ENCODE measurements at regions not wholly inside any gene's neighbourhood (a gene's known extent, or its start where the extent isn't known, plus 50 kb on each side); places are given as distances from the start of the nearest gene placed in this dataset.

DNA sequence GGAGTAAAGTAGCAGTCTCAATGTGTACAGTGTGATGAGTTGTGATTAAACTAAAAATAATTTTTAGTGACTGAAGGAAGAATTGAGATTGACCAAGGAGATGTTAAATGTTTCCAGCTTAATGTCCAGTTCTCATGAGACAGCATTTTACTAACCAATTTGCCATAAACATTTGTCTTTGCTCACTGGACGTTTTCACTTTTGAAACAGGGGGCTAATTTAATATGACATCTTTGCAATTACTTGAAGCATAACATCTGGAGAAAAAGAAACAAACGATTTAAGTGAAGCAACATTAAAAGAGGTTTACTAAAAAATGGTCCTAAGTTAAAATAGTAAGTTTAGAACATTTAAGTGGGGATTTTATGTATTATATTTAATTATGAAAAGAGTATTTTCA is 443.8 kb downstream of the BCKDHB start:
- H3K9me3 ChIP-seq (ENCODE audit: low read length) = no peaks in the 10 kb centered on the region
- H3K4me1 ChIP-seq (ENCODE audit: insufficient read depth, low read length, severe bottlenecking) = no peaks in the 10 kb centered on the region
- H3K36me3 ChIP-seq (ENCODE audit: insufficient read depth, low read length) = no peaks in the 10 kb centered on the region
- no peak overlapping the region for H3K4me2 ChIP-seq (ENCODE audit: low read length)
- no peak overlapping the region for H3K9ac ChIP-seq (ENCODE audit: low read length)
- no peak overlapping the region for H3K4me3 ChIP-seq (ENCODE audit: low read depth, low read length, poor library complexity, severe bottlenecking)
- TF ChIP-seq, protein P1, sequence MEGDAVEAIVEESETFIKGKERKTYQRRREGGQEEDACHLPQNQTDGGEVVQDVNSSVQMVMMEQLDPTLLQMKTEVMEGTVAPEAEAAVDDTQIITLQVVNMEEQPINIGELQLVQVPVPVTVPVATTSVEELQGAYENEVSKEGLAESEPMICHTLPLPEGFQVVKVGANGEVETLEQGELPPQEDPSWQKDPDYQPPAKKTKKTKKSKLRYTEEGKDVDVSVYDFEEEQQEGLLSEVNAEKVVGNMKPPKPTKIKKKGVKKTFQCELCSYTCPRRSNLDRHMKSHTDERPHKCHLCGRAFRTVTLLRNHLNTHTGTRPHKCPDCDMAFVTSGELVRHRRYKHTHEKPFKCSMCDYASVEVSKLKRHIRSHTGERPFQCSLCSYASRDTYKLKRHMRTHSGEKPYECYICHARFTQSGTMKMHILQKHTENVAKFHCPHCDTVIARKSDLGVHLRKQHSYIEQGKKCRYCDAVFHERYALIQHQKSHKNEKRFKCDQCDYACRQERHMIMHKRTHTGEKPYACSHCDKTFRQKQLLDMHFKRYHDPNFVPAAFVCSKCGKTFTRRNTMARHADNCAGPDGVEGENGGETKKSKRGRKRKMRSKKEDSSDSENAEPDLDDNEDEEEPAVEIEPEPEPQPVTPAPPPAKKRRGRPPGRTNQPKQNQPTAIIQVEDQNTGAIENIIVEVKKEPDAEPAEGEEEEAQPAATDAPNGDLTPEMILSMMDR (IDR thresholded peaks at IDR 0.05; ENCODE audit: low read length) = no peak
- no peak for TF ChIP-seq EZH2 (IDR thresholded peaks at IDR 0.05; ENCODE audit: borderline replicate concordance, low read length)
- H3K9me2 ChIP-seq (ENCODE audit: low read depth, low read length) = no peaks in the 10 kb centered on the region
- no peaks in the 10 kb centered on the region for H4K20me1 ChIP-seq (ENCODE audit: insufficient read depth, low read length)
- no peaks in the 10 kb centered on the region for H3K79me2 ChIP-seq (ENCODE audit: insufficient read depth, low read length)
- no peaks in the 10 kb centered on the region for H3K27me3 ChIP-seq (ENCODE audit: insufficient read depth, low read length)
- H3F3A ChIP-seq (ENCODE audit: insufficient read depth, low read length) = no peaks in the 10 kb centered on the region
- no peak overlapping the region for H2AFZ ChIP-seq (ENCODE audit: low read length)
- no peak overlapping the region for H3K27ac ChIP-seq (ENCODE audit: low read depth, low read length, poor library complexity, severe bottlenecking)

DNA sequence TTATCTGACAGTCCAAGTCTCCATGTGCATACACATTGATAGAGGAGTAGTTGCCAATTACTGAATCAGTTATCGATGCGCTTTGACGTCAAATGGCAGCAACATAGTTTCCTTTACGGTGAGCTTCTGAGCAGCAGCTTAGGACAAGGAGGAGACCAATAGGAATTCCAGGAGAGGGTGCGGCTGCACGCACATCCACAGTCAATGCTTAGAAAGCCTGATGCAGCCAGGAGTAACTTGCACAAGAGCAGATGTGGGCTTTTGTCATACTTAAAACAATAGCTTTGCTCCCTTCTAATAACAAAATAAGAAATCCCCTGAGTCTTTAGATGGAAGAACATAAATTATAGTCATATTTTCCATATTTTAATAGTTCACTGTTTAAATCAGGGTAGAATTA is 442.1 kb downstream of the BCKDHB start:
- no peaks in the 10 kb centered on the region for H3K36me3 ChIP-seq (ENCODE audit: insufficient read depth, low read length)
- H3K9ac ChIP-seq (ENCODE audit: low read length) = no peak overlapping the region
- H3K9me3 ChIP-seq (ENCODE audit: low read length) = no peaks in the 10 kb centered on the region
- no peaks in the 10 kb centered on the region for H4K20me1 ChIP-seq (ENCODE audit: insufficient read depth, low read length)
- H2AFZ ChIP-seq (ENCODE audit: low read length) = no peak overlapping the region
- no peaks in the 10 kb centered on the region for H3F3A ChIP-seq (ENCODE audit: insufficient read depth, low read length)
- no peaks in the 10 kb centered on the region for H3K4me1 ChIP-seq (ENCODE audit: insufficient read depth, low read length, severe bottlenecking)
- TF ChIP-seq, protein P1 (IDR thresholded peaks at IDR 0.05; ENCODE audit: low read length) = no peak
- TF ChIP-seq EZH2 (IDR thresholded peaks at IDR 0.05; ENCODE audit: borderline replicate concordance, low read length) = no peak
- H3K27me3 ChIP-seq (ENCODE audit: insufficient read depth, low read length) = no peaks in the 10 kb centered on the region
- H3K4me3 ChIP-seq (ENCODE audit: low read depth, low read length, poor library complexity, severe bottlenecking) = no peak overlapping the region
- H3K9me2 ChIP-seq (ENCODE audit: low read depth, low read length) = no peaks in the 10 kb centered on the region
- no peak overlapping the region for H3K4me2 ChIP-seq (ENCODE audit: low read length)
- H3K27ac ChIP-seq (ENCODE audit: low read depth, low read length, poor library complexity, severe bottlenecking) = no peak overlapping the region
- H3K79me2 ChIP-seq (ENCODE audit: insufficient read depth, low read length) = no peaks in the 10 kb centered on the region

DNA sequence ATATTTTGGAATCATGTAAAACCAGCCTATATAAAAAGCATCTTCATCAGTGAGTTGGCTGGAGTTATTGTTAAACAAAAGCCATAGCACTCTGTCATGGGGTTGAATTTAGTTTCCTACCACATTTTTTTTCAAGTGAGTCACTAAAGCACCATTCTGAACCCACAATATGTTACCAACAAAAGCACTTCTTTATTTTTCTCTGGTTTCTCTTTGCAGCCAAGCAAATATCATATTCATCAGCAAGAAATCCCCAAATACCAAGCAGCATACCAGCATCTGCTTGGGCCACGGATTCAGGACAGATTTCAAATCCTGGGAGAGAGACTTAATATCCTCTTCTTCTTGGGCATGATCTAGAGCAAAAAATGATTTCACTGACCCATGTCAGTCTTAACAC is 441.4 kb downstream of the BCKDHB start:
- H3K9me2 ChIP-seq (ENCODE audit: low read depth, low read length) = no peaks in the 10 kb centered on the region
- no peaks in the 10 kb centered on the region for H3K9me3 ChIP-seq (ENCODE audit: low read length)
- no peak overlapping the region for H2AFZ ChIP-seq (ENCODE audit: low read length)
- no peaks in the 10 kb centered on the region for H3K27me3 ChIP-seq (ENCODE audit: insufficient read depth, low read length)
- no peak overlapping the region for H3K27ac ChIP-seq (ENCODE audit: low read depth, low read length, poor library complexity, severe bottlenecking)
- H3K4me3 ChIP-seq (ENCODE audit: low read depth, low read length, poor library complexity, severe bottlenecking) = no peak overlapping the region
- no peaks in the 10 kb centered on the region for H3K4me1 ChIP-seq (ENCODE audit: insufficient read depth, low read length, severe bottlenecking)
- H3K36me3 ChIP-seq (ENCODE audit: insufficient read depth, low read length) = no peaks in the 10 kb centered on the region
- no peak overlapping the region for H3K9ac ChIP-seq (ENCODE audit: low read length)
- H3K79me2 ChIP-seq (ENCODE audit: insufficient read depth, low read length) = no peaks in the 10 kb centered on the region
- H3F3A ChIP-seq (ENCODE audit: insufficient read depth, low read length) = no peaks in the 10 kb centered on the region
- H3K4me2 ChIP-seq (ENCODE audit: low read length) = no peak overlapping the region
- TF ChIP-seq, protein P1 (IDR thresholded peaks at IDR 0.05; ENCODE audit: low read length) = no peak
- no peak for TF ChIP-seq EZH2 (IDR thresholded peaks at IDR 0.05; ENCODE audit: borderline replicate concordance, low read length)
- no peaks in the 10 kb centered on the region for H4K20me1 ChIP-seq (ENCODE audit: insufficient read depth, low read length)

All from OCI-LY1 (cell line).